ENCODE measurements at regions not wholly inside any gene's neighbourhood (a gene's known extent, or its start where the extent isn't known, plus 50 kb on each side); places are given as distances from the start of the nearest gene placed in this dataset.

GRCh38 chr3:150256782-150257181 is 151.3 kb upstream of the TSC22D2 start:
- CTCF ChIA-PET (ENCODE audit: partially characterized antibody), result interaction anchor here (1.3 to 5.3 kb wide), 2 partner anchors 17 to 230 kb away, joined by 4 to 20 read pairs; no protein-coding TSS in a partner anchor
- no peak overlapping the region for H2BK12ac ChIP-seq (ENCODE audit: low read depth, low read length)
- no peak for FAIRE-seq

More at GRCh38 chr3:150256782-150257181, 151.3 kb upstream of the TSC22D2 start:
- Histone ChIP-seq H3K9ac (replicated peaks in 1 of 4; ENCODE audit: extremely low read depth in 1 of 4, low read depth in 3 of 4, low read length in 3 of 4) (no peak overlapping the region), H3K4ac (replicated peaks; ENCODE audit: insufficient read length, low read depth, low read length) (no peak overlapping the region), H4K20me1 (replicated peaks in 1 of 2; ENCODE audit: control insufficient read depth in 1 of 2, insufficient read depth in 2 of 2, low read length in 2 of 2) (no peaks in the 10 kb centered on the region), H2AK5ac (ENCODE audit: low read depth, low read length) (no peak overlapping the region), H4K91ac (replicated peaks; ENCODE audit: insufficient read length, low read length) (no peak overlapping the region), H2BK20ac (ENCODE audit: low read length) (no peak overlapping the region), H3K27ac (ENCODE audit: low read depth, low read length) (no peak overlapping the region), H2BK15ac (ENCODE audit: low read length) (no peak overlapping the region), H2BK5ac (ENCODE audit: low read depth, low read length) (no peak overlapping the region), H3K4me3 (ENCODE audit: extremely low read depth in 1 of 4, insufficient read depth in 2 of 4, low read depth in 3 of 4, low read length in 4 of 4) (no peak overlapping the region), H3K4me1 (replicated peaks in 1 of 4; ENCODE audit: control insufficient read depth in 3 of 4, insufficient read depth in 4 of 4, low read length in 3 of 4) (no peaks in the 10 kb centered on the region), H2AFZ (ENCODE audit: low read length) (no peak overlapping the region), H3K14ac (ENCODE audit: insufficient read length) (no peak overlapping the region), H3K79me2 (ENCODE audit: control insufficient read depth in 1 of 2, insufficient read depth in 2 of 2, low read length in 2 of 2) (no peaks in the 10 kb centered on the region), H3K23me2 (ENCODE audit: low read depth, low read length) (no peaks in the 10 kb centered on the region), H4K5ac (ENCODE audit: insufficient read length, low read depth, low read length) (no peak overlapping the region), H3K36me3 (ENCODE audit: control insufficient read depth in 2 of 4, insufficient read depth in 4 of 4, low read length in 3 of 4) (no peaks in the 10 kb centered on the region), H3K79me1 (ENCODE audit: low read depth, low read length) (no peaks in the 10 kb centered on the region), H3K4me2 (ENCODE audit: insufficient read depth in 1 of 2, low read depth in 2 of 2, low read length in 2 of 2) (no peak overlapping the region), H3K18ac (ENCODE audit: extremely low read depth, low read length) (no peak overlapping the region), H3K56ac (replicated peaks; ENCODE audit: insufficient read length, low read depth, low read length) (no peak overlapping the region), H3K27me3 (replicated peaks in 1 of 4; ENCODE audit: control insufficient read depth in 3 of 4, extremely low read depth in 1 of 4, insufficient read depth in 3 of 4, low read length in 3 of 4) (peaks cover 0 to 1% (median 0%) of the 10 kb centered on the region in 4 experiments; a peak in 1 of 7 replicates), H3K23ac (ENCODE audit: insufficient read length) (no peak overlapping the region), H4K8ac (ENCODE audit: extremely low read depth, insufficient read depth, low read length) (no peak overlapping the region), H2BK120ac (replicated peaks; ENCODE audit: low read depth, low read length) (no peak overlapping the region), H3K9me3 (ENCODE audit: insufficient read depth in 2 of 2, low read depth in 1 of 2, low read length in 1 of 2) (no peaks in the 10 kb centered on the region)
- DNase-seq (ENCODE audit: low read depth in 1 of 2, low spot score in 2 of 2), result no peak
- TF ChIP-seq USF2 (IDR thresholded peaks at IDR 0.05; ENCODE audit: low read length) (no peak), CREB1 (IDR thresholded peaks at IDR 0.05) (no peak), RBBP5 (IDR thresholded peaks at IDR 0.05; ENCODE audit: borderline replicate concordance, low read depth, low read length) (no peak), SAP30 (IDR thresholded peaks at IDR 0.05; ENCODE audit: insufficient read depth, insufficient replicate concordance, low read length) (no peak), MAX (IDR thresholded peaks at IDR 0.05) (no peak)
- WGBS, 2 experiments (ENCODE audit: extremely low coverage in 1 of 2, insufficient coverage in 1 of 2, insufficient read length in 1 of 2, insufficient replicate concordance in 2 of 2, low coverage in 1 of 2, low lambda C conversion rate in 2 of 2, missing lambda C conversion rate in 1 of 2), result 92% methylated on average over 5 of the region's 5 CpGs; no CpG with 5 or more reads in 1 of the 2 experiments
- POLR2A ChIA-PET (ENCODE audit: partially characterized antibody), result no interaction called here
